Activated naive CD8-positive, alpha-beta T cell treated with anti-CD3 and anti-CD28 coated beads for 36 hours (primary cell): ENCODE measurements at regions not wholly inside any gene's neighbourhood (a gene's known extent, or its start where the extent isn't known, plus 50 kb on each side); places are given as distances from the start of the nearest gene placed in this dataset.
"Not testable (repeated sequence)": the region's sequence is repeated elsewhere in the genome, so short reads cannot be mapped to it uniquely, and the experiment has no call there.

ENCODE experiments used
- DNase-seq: peaks from one replicate; pipeline ENCODE4 v3.0.0; 2021
- H3K27ac Mint-ChIP-seq: one replicate; pipeline ENCODE4 v1.8.0; 2022; ENCODE audit warnings: mild to moderate bottlenecking, moderate library complexity, mixed read lengths
- H3K27me3 Mint-ChIP-seq: one replicate; pipeline ENCODE4 v1.8.0; 2022; ENCODE audit warnings: mild to moderate bottlenecking, mixed read lengths
- H3K36me3 Mint-ChIP-seq: one replicate; pipeline ENCODE4 v1.8.0; 2021; ENCODE audit warnings: mild to moderate bottlenecking, mixed read lengths
- H3K4me1 Mint-ChIP-seq: one replicate; pipeline ENCODE4 v1.8.0; 2021; ENCODE audit warnings: mixed read lengths
- H3K4me3 Mint-ChIP-seq: one replicate; pipeline ENCODE4 v1.8.0; 2022; ENCODE audit warnings: mild to moderate bottlenecking, moderate library complexity, mixed read lengths
- H3K9me3 Mint-ChIP-seq: one replicate; pipeline ENCODE4 v1.8.0; 2022; ENCODE audit warnings: mixed read lengths

- no peak overlapping the region for H3K27ac Mint-ChIP-seq
- no peak for DNase-seq
- no peaks in the 10 kb centered on the region for H3K27me3 Mint-ChIP-seq
- no peaks in the 10 kb centered on the region for H3K36me3 Mint-ChIP-seq
- no peak overlapping the region for H3K4me3 Mint-ChIP-seq
- H3K4me1 Mint-ChIP-seq: no peaks in the 10 kb centered on the region
- no peaks in the 10 kb centered on the region for H3K9me3 Mint-ChIP-seq
Measured at GRCh38 chr4:104549736-104550135, 55.0 kb upstream of the CXXC4 start.

DNA sequence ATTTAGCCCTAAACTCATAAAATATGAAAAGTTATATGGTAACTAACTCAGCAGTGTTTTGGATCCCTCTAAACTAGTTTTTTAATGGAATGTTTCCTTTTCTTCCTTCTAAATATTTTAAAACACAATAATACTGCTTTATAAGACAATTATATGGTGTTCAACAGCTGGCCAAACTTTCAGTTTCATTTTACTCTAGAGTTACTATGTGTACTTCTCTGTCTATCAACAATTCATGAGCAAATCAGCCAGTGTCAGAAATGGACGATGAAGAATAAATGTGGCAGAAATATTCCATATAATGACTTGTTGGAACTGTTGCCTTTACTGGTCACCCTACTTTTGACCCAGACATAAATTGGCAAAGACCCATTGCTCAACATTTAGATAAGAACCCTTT lies 64.8 kb upstream of the CXXC4 start:
- H3K27me3 Mint-ChIP-seq: no peaks in the 10 kb centered on the region
- no peaks in the 10 kb centered on the region for H3K36me3 Mint-ChIP-seq
- no peak for DNase-seq
- H3K27ac Mint-ChIP-seq: no peak overlapping the region
- H3K4me1 Mint-ChIP-seq: no peaks in the 10 kb centered on the region
- no peaks in the 10 kb centered on the region for H3K9me3 Mint-ChIP-seq
- H3K4me3 Mint-ChIP-seq: no peak overlapping the region

DNA sequence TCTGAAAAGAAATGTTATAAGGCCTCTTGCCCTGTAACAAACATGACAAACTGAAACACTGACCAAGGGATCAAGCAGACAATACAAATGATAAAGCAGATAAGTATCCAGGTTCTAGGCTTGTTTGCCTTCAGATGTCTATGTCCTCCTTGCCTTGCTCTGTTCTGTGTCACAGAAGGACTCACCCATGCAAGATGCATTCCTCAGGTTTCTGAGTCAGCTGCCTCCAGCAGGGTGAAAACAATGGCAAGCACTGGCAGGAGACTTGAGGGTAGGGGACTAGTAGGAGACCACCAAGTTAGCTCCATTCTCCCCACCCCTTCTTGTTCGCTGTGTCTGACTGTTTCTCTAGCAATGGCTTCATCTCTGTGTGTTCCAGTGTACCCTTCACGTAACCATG lies 76.6 kb upstream of the CXXC4 start:
- Mint-ChIP-seq H3K9me3 (no peaks in the 10 kb centered on the region), H3K27ac (no peak overlapping the region), H3K4me3 (no peak overlapping the region), H3K4me1 (no peaks in the 10 kb centered on the region), H3K36me3 (no peaks in the 10 kb centered on the region), H3K27me3 (peaks cover 4% of the 10 kb centered on the region)
- no peak for DNase-seq

- Mint-ChIP-seq H3K27ac (no peak overlapping the region), H3K27me3 (peaks cover 4% of the 10 kb centered on the region), H3K4me1 (no peaks in the 10 kb centered on the region), H3K36me3 (no peaks in the 10 kb centered on the region), H3K9me3 (no peaks in the 10 kb centered on the region), H3K4me3 (no peak overlapping the region)
- DNase-seq: no peak
Measured at GRCh38 chr4:104574371-104574770, 79.7 kb upstream of the CXXC4 start.

GRCh38 chr4:104575278-104575677 lies 80.6 kb upstream of the CXXC4 start:
- H3K27me3 Mint-ChIP-seq: peaks cover 4% of the 10 kb centered on the region
- no peaks in the 10 kb centered on the region for H3K36me3 Mint-ChIP-seq
- H3K4me3 Mint-ChIP-seq: no peak overlapping the region
- no peaks in the 10 kb centered on the region for H3K4me1 Mint-ChIP-seq
- no peaks in the 10 kb centered on the region for H3K9me3 Mint-ChIP-seq
- DNase-seq: no peak
- no peak overlapping the region for H3K27ac Mint-ChIP-seq

GRCh38 chr4:104577405-104577804 lies 82.7 kb upstream of the CXXC4 start:
- no peak overlapping the region for H3K27ac Mint-ChIP-seq
- H3K27me3 Mint-ChIP-seq: no peaks in the 10 kb centered on the region
- H3K4me3 Mint-ChIP-seq: no peak overlapping the region
- no peaks in the 10 kb centered on the region for H3K36me3 Mint-ChIP-seq
- no peak for DNase-seq
- H3K4me1 Mint-ChIP-seq: no peaks in the 10 kb centered on the region
- no peaks in the 10 kb centered on the region for H3K9me3 Mint-ChIP-seq

DNA sequence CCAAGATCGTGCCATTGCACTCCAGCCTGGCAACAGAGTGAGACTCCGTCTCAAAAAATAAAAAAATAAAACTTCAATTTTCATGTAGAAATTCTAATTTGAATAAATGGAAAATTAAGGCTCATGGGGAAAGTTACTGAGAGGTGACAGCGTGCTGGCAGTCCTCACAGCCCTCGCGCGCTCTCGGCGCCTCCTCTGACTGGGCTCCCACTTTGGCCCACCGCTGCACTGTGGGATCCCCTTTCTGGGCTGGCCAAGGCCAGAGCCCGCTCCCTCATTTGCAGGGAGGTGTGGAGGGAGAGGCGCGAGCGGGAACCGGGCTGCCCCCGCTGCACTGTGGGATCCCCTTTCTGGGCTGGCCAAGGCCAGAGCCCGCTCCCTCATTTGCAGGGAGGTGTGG lies 86.8 kb upstream of the CXXC4 start:
- not testable (repeated sequence) for DNase-seq, H3K9me3 Mint-ChIP-seq, H3K4me1 Mint-ChIP-seq, H3K27me3 Mint-ChIP-seq, H3K27ac Mint-ChIP-seq, H3K4me3 Mint-ChIP-seq, H3K36me3 Mint-ChIP-seq

- not testable (repeated sequence) for H3K4me3 Mint-ChIP-seq, H3K9me3 Mint-ChIP-seq, H3K36me3 Mint-ChIP-seq, DNase-seq, H3K27me3 Mint-ChIP-seq, H3K4me1 Mint-ChIP-seq, H3K27ac Mint-ChIP-seq
Measured at GRCh38 chr4:104582056-104582455, 87.4 kb upstream of the CXXC4 start.

DNA sequence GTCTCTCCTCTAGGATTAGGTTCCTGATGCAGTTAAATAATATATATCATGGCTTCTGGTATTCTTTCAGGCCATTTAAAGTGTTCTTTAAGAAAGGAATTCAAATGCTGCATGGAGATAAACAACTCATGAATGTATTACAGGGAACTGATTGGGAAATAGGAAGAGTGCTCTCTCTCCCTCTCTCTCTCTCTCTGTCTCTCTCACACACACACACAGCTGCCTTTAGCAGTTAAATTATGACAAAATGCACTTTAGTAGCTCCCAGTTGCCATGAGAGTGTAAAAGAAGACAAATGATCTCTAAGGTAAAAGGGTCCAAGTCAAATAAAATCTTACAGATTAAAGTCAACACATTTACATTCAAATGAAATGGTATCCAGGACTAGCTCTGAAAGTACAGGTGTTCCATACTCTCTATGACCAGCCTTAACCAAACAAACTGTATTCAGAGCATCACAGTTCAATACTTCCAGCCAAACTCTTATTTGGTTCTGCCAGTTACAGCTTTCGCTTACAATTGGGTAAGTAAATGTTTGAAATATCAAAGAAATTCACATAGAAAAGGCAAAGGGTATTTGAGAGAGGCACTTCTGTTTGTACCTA lies 94.7 kb upstream of the CXXC4 start:
- DNase-seq: no peak
- Mint-ChIP-seq H3K4me1 (peaks cover 5% of the 10 kb centered on the region), H3K27ac (no peak overlapping the region), H3K36me3 (no peaks in the 10 kb centered on the region), H3K27me3 (peaks cover 12% of the 10 kb centered on the region), H3K9me3 (no peaks in the 10 kb centered on the region), H3K4me3 (no peak overlapping the region)

- H3K9me3 Mint-ChIP-seq: no peaks in the 10 kb centered on the region
- H3K36me3 Mint-ChIP-seq: no peaks in the 10 kb centered on the region
- no peak overlapping the region for H3K27ac Mint-ChIP-seq
- no peak overlapping the region for H3K4me3 Mint-ChIP-seq
- peaks cover 5% of the 10 kb centered on the region for H3K4me1 Mint-ChIP-seq
- H3K27me3 Mint-ChIP-seq: peaks cover 11% of the 10 kb centered on the region
- DNase-seq: no peak
Measured at GRCh38 chr4:104591510-104591911, 96.8 kb upstream of the CXXC4 start.

DNA sequence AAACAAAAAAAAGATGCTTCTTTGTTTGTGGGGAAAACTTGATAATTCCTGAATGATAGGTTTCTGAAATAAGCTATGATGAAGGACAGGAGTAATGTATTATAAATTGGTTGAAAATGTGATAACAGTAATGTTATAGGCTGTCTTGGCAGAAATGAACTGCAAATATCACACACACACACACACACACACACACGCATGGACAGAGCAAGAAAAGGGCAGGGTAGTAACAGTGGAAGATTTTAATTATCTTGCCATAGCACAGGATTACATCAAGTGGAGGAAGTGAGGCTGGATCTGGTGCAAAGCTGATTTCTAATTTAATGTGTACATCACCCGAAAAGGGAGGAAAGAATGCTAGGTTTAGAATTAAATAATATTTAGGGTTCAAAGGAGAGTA lies 97.5 kb upstream of the CXXC4 start:
- no peaks in the 10 kb centered on the region for H3K9me3 Mint-ChIP-seq
- H3K36me3 Mint-ChIP-seq: no peaks in the 10 kb centered on the region
- DNase-seq: no peak
- H3K4me3 Mint-ChIP-seq: no peak overlapping the region
- H3K27ac Mint-ChIP-seq: no peak overlapping the region
- peaks cover 9% of the 10 kb centered on the region for H3K27me3 Mint-ChIP-seq
- peaks cover 5% of the 10 kb centered on the region for H3K4me1 Mint-ChIP-seq

DNA sequence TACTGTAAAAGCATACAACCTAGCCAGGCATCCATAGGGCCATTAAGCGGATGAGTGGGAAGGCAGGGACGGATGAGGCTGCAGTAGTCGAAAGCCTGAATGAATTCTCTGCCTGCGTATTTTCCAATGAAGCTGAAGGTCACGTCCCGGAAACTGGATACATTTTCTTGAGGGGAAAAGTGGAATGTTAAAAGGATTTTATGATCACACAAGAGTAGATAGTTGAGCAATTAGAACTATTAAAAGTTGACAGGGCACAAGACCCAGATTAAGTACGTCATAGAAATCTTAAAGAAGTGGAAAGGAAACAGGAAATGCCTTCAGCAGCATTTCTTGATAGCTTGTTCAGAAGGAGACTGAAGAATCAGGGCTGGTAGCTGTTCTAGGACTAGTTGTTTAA lies 98.3 kb upstream of the CXXC4 start:
- no peak overlapping the region for H3K4me3 Mint-ChIP-seq
- H3K27ac Mint-ChIP-seq: no peak overlapping the region
- H3K9me3 Mint-ChIP-seq: no peaks in the 10 kb centered on the region
- no peaks in the 10 kb centered on the region for H3K36me3 Mint-ChIP-seq
- DNase-seq: no peak
- peaks cover 5% of the 10 kb centered on the region for H3K4me1 Mint-ChIP-seq
- peaks cover 9% of the 10 kb centered on the region for H3K27me3 Mint-ChIP-seq

GRCh38 chr4:104596189-104596588 lies 101.5 kb upstream of the CXXC4 start:
- no peaks in the 10 kb centered on the region for H3K36me3 Mint-ChIP-seq
- DNase-seq: no peak
- no peaks in the 10 kb centered on the region for H3K9me3 Mint-ChIP-seq
- H3K27ac Mint-ChIP-seq: no peak overlapping the region
- peaks cover 8% of the 10 kb centered on the region for H3K27me3 Mint-ChIP-seq
- H3K4me1 Mint-ChIP-seq: peaks cover 5% of the 10 kb centered on the region
- no peak overlapping the region for H3K4me3 Mint-ChIP-seq

- Mint-ChIP-seq H3K27me3 (no peaks in the 10 kb centered on the region), H3K36me3 (no peaks in the 10 kb centered on the region), H3K4me3 (no peak overlapping the region), H3K27ac (no peak overlapping the region), H3K9me3 (no peaks in the 10 kb centered on the region), H3K4me1 (no peaks in the 10 kb centered on the region)
- no peak for DNase-seq
Measured at GRCh38 chr4:104615496-104615895, 120.8 kb upstream of the CXXC4 start.

DNA sequence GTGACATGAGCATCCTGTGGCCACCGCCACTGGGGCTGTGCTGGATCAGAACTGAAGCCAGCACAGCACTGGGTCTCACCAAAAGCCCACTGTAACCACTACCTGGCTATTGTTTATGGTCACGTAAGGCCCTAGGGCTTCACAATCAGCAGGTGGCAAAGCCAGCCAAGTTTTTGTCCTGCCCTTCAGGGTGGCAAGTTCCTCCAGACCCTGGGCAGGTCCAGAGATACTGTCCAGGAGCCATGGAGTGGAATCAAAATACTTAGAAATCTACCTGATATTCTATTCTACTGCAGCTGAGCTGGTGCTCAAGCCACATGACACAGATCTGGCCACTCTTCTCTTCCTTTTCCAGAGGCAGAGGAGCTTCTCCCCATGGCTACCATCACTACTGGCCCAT lies 121.2 kb upstream of the CXXC4 start:
- Mint-ChIP-seq H3K9me3 (no peaks in the 10 kb centered on the region), H3K4me1 (no peaks in the 10 kb centered on the region), H3K4me3 (no peak overlapping the region), H3K36me3 (no peaks in the 10 kb centered on the region), H3K27ac (no peak overlapping the region), H3K27me3 (no peaks in the 10 kb centered on the region)
- no peak for DNase-seq

GRCh38 chr4:104616401-104616820 lies 121.7 kb upstream of the CXXC4 start:
- Mint-ChIP-seq H3K4me1 (no peaks in the 10 kb centered on the region), H3K9me3 (no peaks in the 10 kb centered on the region), H3K27me3 (no peaks in the 10 kb centered on the region), H3K27ac (no peak overlapping the region), H3K4me3 (no peak overlapping the region), H3K36me3 (no peaks in the 10 kb centered on the region)
- DNase-seq: no peak

- Mint-ChIP-seq H3K27me3 (no peaks in the 10 kb centered on the region), H3K4me1 (no peaks in the 10 kb centered on the region), H3K27ac (no peak overlapping the region), H3K36me3 (no peaks in the 10 kb centered on the region), H3K9me3 (no peaks in the 10 kb centered on the region), H3K4me3 (no peak overlapping the region)
- DNase-seq: no peak
Measured at GRCh38 chr4:104625706-104626105, 131.0 kb upstream of the CXXC4 start.
